GM21390 (cell line): ENCODE measurements at regions not wholly inside any gene's neighbourhood (a gene's known extent, or its start where the extent isn't known, plus 50 kb on each side); places are given as distances from the start of the nearest gene placed in this dataset.
"Not testable (repeated sequence)": the region's sequence is repeated elsewhere in the genome, so short reads cannot be mapped to it uniquely, and the experiment has no call there.

ENCODE experiments used
- ATAC-seq: cut with Tn5 transposase; IDR thresholded peaks from one replicate; pipeline ENCODE4 v1.9.1; 2021; ENCODE audit not compliant: unreplicated experiment

DNA sequence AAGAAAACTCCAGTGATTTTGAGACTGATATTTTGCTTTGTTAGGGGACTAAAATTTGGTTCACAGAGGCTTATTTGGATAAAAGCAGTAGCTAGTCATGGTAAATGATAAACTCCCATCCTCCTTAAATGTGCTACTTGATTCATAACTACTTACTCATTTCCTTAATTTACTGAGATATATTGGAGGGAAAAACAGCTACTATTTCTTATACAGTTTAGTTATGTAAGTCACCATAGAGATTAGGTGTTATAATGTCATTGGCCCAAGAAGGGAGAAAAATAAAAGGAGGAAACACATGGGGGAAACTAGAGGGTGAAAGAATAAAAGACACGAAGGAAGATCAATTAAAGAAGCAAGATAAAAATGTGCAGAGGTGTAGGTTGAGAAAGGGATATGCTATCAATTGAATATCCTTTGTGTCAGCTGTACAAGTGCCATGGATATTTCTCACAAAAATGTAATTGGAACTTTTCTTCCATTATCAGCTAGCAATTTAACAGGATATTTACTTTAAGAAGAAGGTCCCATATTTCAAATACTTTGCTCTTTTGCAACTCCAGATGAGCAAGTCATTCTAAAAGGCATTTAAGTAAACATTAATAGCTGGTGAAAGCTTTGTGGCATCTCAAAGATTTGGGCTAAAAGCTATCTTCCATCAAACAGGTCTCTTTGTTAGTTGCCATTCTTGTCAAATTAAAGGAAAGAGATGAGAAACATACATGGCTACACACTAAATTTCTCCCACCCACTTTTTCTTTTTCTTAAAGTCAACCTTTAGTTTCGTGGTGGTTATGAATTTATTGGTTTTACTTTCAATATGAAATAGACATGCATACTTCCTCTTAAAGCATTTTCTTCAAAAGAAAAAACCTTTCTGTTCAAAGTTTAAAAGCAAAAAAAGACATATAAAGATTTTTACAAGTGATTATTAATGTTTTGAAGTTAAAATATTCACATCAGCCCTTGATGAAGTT lies 439.5 kb downstream of the CCER1 start:
- peak; percentile 99 for ATAC-seq

DNA sequence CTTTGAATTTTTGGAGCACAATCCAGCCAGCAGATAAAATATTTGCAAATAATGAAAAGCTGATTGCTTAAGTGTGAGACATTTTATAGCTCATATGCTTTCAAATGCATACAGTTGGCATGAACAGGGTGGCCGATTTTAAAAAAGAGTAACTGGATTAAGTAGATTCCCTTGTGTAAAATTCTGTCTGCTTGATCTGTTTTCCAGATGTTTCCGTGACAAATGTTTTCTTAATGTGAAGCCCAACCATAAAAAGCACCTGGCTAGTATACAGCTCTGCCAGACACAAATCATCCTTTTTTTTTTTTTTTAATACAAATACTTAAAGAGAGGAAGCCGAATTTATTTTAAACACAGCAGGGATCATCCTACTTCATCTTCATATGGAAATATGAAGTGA lies 440.7 kb downstream of the CCER1 start:
- ATAC-seq = no peak

DNA sequence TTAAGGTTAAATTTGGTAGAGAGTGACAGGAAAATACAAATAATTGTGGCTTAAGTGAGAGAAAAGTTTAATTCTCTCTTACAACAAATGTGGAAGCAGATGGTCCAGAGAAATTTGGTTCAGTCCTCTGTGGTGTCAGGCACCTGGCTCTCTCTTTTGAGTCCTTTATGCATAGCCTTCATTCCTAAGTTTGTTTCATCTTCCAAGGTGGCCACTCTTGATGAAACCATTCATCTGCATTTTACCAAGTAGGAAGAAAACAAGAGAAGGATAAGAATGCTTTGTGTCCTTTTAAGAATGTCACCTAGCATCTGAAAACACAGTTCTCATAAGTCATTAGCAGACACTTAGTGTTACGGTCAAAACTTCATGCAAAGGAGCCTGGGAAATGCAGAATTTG lies 442.5 kb downstream of the CCER1 start:
- no peak for ATAC-seq

DNA sequence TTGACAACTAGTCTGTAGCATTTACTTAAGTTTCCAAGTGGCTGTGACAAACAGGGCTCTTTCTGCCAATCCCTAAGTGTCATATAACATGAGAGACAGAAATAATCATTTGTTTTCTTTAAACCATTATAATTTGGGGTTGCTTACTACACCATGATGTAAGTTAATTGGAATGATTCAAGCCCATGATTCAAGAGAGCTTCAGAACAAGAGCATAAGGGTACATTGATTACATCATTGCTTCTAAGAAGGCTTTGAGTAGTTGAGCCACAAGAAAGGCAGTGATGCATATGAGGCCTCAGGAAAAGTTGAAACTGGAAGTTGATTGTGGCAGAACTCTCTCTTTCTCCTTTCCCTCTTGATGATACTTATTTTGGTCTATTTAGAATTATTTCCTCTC lies 444.0 kb downstream of the CCER1 start:
- ATAC-seq = no peak

DNA sequence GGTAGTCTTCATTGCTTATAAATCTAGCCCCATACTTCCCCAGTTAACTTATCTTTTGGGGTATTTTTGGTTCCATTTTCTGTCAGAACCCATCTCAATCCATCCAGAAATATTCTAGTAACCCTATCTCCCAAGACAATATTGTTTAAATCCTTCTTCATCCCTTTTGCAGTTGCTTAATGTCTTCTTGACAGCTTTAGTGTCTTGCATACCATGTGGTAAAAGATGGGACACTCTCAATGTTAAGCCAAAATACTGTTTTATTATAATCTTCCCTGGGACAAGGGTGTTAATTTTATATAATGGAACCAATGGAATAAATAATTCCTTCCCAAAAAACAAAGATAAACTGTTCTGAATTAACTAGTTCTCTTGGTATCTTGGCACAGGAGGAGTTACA lies 450.2 kb downstream of the CCER1 start:
- no peak for ATAC-seq

DNA sequence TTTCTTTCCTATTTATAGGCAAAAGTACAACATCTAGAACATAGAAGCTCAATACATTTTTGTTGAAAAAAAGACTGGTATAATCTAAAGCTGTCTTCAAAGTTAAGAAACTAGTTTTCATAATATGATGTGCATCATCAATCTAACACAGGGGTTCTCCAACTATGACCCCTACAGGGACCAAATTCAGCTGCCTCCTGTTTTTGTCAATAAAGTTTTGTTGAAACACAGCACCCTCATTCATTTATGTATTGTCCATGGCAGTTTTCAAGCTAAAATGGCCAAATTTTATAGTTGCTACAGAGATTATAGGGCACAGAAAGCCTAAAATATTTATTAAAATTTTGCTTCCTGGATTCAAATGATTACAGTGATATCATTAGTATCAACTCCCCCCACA lies 452.9 kb downstream of the CCER1 start:
- no peak for ATAC-seq

DNA sequence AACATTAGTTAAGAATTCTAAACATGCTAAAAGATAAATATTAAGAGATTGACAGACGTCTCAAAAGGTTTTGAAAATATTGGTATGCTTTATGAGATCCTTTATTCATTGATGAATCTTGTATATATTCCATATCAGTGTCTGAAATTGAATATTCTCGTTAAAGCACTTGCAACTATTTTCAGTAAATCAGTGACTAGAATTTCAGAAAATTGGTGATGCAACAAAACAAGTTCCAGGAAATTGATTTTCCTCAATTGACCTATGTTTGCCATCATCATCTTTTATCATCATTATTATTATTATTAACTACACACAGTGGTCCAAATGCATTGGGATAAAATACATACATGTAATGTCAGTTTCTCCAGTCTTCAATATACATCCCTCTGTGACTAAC lies 453.6 kb downstream of the CCER1 start:
- ATAC-seq = no peak

DNA sequence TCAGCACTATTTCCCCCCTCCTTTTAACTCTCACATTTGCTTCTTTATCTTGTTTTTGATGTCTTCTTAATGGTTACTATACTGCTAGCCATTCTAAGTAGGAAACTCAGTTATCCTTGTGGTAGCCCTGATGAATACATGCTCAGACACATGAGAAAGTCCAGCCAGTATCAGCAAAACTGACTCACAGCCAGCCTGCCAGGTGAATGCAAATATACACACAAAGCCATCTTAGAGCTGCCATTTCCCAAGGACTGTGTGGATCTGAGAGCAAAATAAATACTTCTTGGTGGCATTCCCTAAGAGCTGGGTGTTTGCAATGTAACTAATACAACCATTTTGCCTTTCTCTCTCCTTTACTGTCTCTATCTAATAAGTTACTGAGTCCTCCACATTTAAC lies 455.2 kb downstream of the CCER1 start:
- ATAC-seq = no peak

DNA sequence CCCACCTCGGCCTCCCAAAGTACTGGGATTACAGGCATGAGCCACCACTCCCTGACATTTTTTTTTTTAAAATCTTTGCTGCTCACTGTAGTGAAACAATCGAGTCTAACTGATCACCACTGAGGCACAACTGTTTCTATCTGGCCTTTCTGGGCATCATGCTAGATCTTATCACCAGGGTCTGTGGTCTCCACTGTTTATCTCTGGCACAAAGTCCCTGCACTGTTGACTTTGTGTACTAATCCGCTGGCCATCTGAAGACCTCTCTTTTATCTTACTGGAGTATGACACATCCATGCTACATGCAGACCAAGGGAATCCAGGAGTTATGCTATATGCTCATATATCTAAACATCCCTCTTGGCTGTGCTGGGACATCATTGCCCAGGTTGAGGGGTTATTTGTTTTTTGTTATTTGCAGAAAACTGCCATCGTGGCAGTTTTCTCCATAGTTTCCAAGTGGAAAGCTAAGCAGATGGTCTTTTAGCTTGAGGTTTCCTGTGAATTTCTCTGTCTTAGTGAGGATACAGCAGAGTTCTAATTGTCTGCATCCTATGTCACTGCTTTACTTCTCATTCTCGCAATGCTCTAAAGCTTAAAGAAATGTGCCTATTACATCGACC lies 456.9 kb downstream of the CCER1 start:
- ATAC-seq = no peak

DNA sequence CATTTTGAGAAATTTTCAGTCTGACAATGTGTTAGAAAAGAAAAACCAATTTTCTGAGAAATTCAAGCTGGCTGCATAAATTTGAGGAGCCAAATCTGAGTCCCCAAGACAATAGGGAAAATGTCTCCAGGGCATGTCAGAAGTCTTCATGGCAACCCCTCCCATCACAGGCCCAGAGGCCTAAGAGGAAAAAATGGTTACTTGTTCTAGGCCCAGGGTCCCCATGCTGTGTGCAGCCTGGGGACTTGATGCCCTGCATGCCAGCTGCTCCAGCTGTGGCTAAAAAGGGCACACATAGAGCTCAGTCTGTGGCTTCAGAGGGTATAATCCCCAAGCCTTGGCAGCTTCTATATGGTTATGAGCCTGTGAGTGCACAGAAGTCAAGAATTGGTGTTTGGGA lies 464.6 kb downstream of the CCER1 start:
- ATAC-seq = no peak

DNA sequence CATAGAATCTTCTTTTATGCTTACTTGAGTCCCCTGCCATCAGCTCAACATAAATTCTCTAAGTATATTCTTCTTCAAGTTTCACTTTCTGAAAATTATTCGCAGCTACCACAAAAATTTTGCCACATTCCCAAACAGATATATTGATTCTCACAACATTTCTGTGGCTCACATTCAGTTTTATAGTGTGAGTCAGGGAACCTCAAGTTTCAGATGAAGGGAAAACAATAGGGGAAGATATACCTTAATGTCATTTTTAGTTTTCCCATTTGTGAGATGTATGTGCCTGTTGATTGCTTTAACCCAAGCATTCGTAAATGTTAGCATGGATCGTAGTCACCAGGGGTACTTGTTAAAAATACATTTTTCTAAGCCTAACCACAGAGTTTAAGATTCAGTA lies 465.8 kb downstream of the CCER1 start:
- no peak for ATAC-seq

DNA sequence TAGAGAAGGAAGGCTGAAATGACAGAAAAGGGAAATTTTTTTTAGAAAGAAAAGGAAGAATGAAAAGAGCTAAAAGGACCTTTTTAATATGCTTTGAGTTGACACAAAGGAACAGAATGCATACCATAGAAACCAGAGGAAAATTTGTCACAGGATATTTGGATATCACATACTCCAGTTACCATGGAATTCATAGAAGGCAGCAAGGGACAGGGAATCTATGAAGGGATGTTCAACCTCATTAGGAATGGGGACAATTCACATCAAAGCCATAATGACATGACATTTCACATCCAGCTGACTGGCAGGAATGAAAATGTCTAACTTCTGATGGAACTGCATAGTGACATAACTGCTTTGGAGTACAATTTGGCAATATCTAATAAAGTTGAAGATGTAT lies 469.4 kb downstream of the CCER1 start:
- ATAC-seq = no peak

DNA sequence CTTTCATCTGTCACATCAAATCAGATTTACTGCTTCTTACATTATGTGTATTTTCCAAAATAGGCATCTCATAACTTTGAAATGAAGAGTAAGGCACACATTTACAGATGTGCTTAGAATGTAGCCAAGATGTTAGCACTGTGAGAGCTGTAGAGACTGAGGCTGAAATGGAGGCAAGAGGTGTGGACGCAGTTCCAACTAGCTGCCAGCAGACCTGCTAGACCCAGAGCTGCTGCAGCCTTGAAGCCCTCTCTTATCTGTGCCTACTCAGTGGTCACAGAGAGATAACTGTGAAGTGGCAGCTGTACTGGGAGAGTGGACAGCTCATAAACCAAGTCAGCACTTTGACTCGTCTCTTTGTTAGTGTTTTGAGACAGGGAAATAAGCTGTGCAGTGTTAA lies 470.9 kb downstream of the CCER1 start:
- no peak for ATAC-seq

DNA sequence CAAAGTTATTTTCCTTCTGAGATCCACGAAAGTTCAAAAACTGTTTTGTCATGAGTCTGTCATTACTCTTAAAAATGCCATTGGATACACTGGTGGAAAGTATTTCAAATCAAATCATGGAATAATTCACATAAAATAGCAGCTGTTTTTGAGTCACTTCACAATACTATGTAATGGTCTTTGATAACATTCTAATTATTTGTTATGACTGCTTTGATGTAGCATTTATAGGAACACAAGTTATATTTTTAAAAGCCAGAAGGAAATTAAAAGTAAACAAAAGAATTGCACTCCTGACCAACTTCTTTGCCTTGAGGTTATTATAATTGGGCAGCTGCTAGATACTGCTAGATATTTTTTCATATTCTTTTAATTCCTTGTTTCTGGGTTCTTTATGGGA lies 473.2 kb downstream of the CCER1 start:
- ATAC-seq = no peak

DNA sequence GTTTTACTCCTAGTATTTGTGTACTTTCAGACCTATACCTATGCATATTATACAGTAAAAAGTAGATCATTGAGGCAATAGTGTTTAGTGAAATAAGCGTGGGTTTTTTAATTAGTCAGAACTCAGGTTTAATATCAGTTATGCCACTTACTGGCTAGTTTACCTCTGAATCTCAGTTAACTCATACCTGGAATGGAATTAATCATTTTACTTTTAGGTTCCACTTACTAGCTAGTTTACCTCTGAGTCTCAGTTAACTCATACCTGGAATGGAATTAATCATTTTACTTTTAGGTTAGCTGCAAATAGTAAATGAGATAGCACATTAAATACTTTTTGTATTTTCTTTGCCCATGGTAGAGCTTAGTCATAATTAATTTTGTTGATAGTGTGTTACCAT lies 475.7 kb downstream of the CCER1 start:
- ATAC-seq = no peak

DNA sequence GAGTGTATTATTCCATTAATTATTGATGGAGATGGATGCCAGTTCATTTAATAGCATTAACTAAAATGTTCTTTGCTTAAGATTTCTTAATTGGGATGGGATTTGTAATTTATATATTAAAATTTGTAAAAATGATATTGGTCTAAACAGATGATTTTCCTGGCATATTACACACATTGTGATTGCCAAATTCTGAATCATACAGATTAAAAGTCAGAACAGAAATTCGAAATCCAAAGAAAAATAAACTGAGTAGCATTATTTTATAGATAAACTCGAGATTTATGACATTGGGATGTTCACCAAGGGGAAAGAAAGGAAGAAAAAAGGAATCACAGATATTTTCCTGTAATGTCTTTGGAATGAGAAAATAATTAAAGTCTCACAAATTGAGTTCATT lies 481.1 kb downstream of the CCER1 start:
- no peak for ATAC-seq

DNA sequence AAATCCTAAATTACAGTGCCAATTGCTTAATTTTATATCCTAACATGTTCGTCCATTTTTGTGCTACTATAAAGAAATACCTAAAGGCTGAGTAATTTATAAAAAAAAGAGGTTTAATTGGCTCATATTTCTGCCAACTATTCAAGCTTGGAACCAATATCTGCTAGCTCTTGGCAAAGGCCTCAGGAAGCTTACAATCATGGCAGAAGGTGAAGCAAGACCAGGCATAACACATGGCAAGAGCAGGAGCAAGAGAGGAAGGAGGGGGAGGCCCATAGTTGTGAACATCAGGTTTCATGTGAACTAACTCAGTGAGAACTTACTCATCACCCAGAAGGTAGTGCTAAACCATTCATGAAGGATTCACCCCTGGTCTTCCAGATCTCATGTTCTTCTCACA lies 494.3 kb downstream of the CCER1 start:
- ATAC-seq = no peak

DNA sequence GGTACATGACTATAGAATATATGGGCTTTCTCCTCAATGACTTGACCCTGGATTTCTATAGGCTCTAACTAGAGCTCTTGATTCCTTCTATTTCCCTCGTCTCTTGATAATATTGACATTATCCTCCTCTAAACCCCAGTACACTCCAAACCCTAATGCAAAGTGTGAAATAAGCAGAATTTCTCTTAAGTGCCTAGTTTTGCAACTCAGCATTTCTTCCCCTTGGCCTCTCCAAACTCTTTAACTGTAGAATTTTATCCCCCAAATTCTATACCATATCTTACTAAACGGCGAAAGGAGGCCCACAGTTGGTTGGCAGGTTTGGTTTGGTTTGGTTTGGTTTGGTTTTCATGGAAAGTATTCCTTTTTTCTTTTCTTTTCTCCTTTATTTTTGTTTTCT lies 498.7 kb downstream of the CCER1 start:
- no peak for ATAC-seq

DNA sequence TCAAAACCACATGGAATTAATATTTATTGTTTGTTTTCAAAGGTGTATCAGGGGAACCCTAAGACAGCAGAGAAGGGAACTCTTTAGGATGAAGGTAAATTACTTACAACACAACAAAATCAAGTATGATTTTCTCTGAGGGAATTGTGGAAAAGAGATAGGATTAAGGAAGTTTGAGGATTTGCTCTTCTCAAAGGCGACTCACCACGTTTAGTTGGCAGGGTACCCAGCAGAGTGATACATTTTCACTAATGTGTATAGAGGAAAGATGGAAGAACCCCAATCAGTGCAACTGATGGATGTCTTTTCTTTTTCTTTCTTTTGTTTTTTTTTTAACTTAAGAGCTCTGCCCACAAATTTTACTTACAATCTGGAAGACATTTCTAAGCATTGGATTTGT lies 499.2 kb downstream of the CCER1 start:
- ATAC-seq = no peak

DNA sequence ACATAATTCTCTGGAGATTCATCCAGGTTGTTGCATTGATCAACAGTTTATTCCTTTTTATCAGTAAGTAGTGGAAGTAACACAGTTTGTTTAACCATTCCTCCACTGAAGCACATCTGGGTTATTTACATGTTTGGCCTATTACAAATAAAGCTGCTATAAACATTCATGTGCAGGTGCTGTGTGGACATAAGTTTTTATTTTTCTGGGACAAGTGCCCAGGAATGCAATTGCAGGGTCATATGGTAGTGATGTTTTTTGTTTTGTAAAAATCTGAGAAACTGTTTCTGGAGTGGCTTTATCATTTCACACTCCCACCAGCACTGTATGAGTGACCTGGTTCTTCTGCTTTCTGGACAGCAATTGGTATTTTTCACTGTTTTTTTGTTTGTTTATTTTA lies 505.4 kb downstream of the CCER1 start:
- ATAC-seq = no peak

DNA sequence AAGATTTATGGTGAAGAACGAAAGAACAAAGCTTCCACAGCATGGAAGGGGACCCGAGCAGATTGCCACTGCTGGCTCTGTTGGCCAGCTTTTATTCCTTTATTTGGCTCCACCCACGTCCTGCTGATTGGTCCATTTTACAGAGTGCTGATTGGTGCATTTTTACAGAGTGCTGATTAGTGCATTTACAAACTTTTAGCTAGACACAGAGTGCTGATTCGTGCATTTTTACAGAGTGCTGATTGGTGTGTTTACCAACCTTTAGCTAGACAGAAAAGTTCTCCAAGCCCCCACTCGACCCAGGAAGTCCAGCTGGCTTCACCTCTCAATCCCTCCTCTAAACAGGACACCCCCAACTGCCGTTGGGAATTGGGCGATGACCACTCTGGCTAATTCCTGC lies 511.5 kb downstream of the CCER1 start:
- ATAC-seq = not testable (repeated sequence)

DNA sequence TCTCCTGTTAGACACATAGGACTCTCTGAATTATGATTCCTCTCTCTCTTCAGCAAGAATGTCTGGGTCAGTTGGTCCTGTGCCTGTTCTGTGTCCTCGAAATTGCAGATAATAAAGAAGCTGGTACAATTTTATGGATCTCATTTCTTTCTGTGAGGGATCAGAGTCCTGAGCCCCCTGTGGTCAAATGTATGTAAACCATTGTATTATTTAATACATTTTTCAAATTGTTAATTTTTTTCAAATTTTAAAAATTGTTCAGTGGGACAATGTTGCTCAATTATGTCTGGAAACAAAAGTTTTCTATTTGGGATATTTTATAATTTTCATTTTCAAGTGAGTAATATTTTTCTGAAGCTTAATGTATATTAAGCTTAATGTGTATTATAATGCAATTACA lies 513.5 kb downstream of the CCER1 start:
- no peak for ATAC-seq

DNA sequence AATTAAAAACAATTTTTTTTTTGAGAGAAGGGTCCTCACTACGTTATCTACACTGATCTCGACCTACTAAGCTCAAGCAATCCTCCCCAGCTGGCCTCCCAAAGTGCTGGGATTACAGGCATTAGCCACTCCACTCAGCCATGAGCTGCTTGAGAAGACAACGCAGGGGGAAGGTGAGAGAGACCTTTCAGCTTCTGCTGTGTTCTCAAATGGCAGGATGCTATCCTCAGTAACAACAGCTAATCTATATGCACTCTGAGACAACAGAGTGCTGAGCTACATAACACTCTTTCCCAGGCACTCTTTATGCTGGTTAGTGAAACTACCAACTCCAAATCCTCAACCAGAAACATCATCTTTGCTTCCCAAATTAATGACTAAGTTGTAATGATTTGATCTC lies 526.1 kb downstream of the CCER1 start:
- no peak for ATAC-seq
